Parathyroid adenoma (tissue), 2 donors: ENCODE measurements at regions not wholly inside any gene's neighbourhood (a gene's known extent, or its start where the extent isn't known, plus 50 kb on each side); places are given as distances from the start of the nearest gene placed in this dataset.

Experiments
- H2AFZ ChIP-seq: fragments of 300-600 bp; sonication (generic); one replicate; pipeline ENCODE4 v1.7.0; 2017; ENCODE audit warnings: antibody characterized with exemption, mild to moderate bottlenecking
- H3K27ac ChIP-seq: fragments of 300-600 bp; sonication (generic); one replicate; pipeline ENCODE4 v1.7.0; 2017
- H3K27me3 ChIP-seq: fragments of 300-600 bp; sonication (generic); one replicate; pipeline ENCODE4 v1.7.0; 2017; ENCODE audit warnings: low read length; ENCODE audit not compliant: control insufficient read depth, insufficient read depth
- H3K36me3 ChIP-seq: fragments of 300-600 bp; sonication (generic); one replicate; pipeline ENCODE4 v1.7.0; 2017; ENCODE audit warnings: low read length; ENCODE audit not compliant: control insufficient read depth, insufficient read depth
- H3K4me1 ChIP-seq: fragments of 300-600 bp; sonication (generic); one replicate; pipeline ENCODE4 v1.7.0; 2017; ENCODE audit warnings: control low read depth
- H3K4me2 ChIP-seq: fragments of 300-600 bp; sonication (generic); one replicate; pipeline ENCODE4 v1.7.0; 2017; ENCODE audit warnings: low read length
- H3K4me3 ChIP-seq: fragments of 300-600 bp; sonication (generic); one replicate; pipeline ENCODE4 v1.7.0; 2017; ENCODE audit warnings: low read depth, low read length
- H3K79me2 ChIP-seq: fragments of 300-600 bp; sonication (generic); one replicate; pipeline ENCODE4 v1.7.0; 2017; ENCODE audit warnings: control low read depth
- H3K9ac ChIP-seq: fragments of 300-600 bp; sonication (generic); one replicate; pipeline ENCODE4 v1.7.0; 2017; ENCODE audit warnings: mild to moderate bottlenecking
- H3K9me3 ChIP-seq: fragments of 300-600 bp; sonication (generic); one replicate; pipeline ENCODE4 v1.7.0; 2017; ENCODE audit warnings: low read length; ENCODE audit not compliant: control insufficient read depth
- CTCF ChIP-seq: fragments of 300-600 bp; sonication (generic); IDR thresholded peaks from one replicate; pipeline ENCODE4 v1.7.0; 2017; ENCODE audit warnings: antibody characterized with exemption, mild to moderate bottlenecking
- donor health status: primary hyperparathyroidism.

GRCh38 chr16:86059253-86060171, 160.6 kb downstream of the IRF8 start:
- H3K4me3 ChIP-seq, result no peak overlapping the region
- H3K27ac ChIP-seq, result no peak overlapping the region
- H3K27me3 ChIP-seq, result no peaks in the 10 kb centered on the region
- no peaks in the 10 kb centered on the region for H3K36me3 ChIP-seq
- no peaks in the 10 kb centered on the region for H3K4me1 ChIP-seq
- H2AFZ ChIP-seq, result no peak overlapping the region
- H3K4me2 ChIP-seq, result no peak overlapping the region
- TF ChIP-seq CTCF, result no peak
- H3K9me3 ChIP-seq, result no peaks in the 10 kb centered on the region
- H3K9ac ChIP-seq, result no peak overlapping the region
- H3K79me2 ChIP-seq, result no peaks in the 10 kb centered on the region

- Histone ChIP-seq H3K36me3 (no peaks in the 10 kb centered on the region), H3K4me3 (no peak overlapping the region), H3K4me1 (no peaks in the 10 kb centered on the region), H3K9me3 (no peaks in the 10 kb centered on the region), H3K4me2 (no peak overlapping the region), H3K27ac (no peak overlapping the region), H2AFZ (no peak overlapping the region), H3K9ac (no peak overlapping the region), H3K27me3 (no peaks in the 10 kb centered on the region), H3K79me2 (no peaks in the 10 kb centered on the region)
- TF ChIP-seq CTCF, result no peak
Measured at GRCh38 chr16:86060381-86061317, 161.7 kb downstream of the IRF8 start.

- Histone ChIP-seq H3K4me1 (no peaks in the 10 kb centered on the region), H3K9me3 (no peaks in the 10 kb centered on the region), H3K4me2 (no peak overlapping the region), H3K4me3 (no peak overlapping the region), H3K36me3 (no peaks in the 10 kb centered on the region), H3K27me3 (no peaks in the 10 kb centered on the region), H2AFZ (no peak overlapping the region), H3K79me2 (no peaks in the 10 kb centered on the region), H3K9ac (no peak overlapping the region), H3K27ac (no peak overlapping the region)
- no peak for TF ChIP-seq CTCF
Measured at GRCh38 chr16:86061318-86061695, 162.3 kb downstream of the IRF8 start.

GRCh38 chr16:86061721-86062120, 162.8 kb downstream of the IRF8 start:
- no peaks in the 10 kb centered on the region for H3K4me1 ChIP-seq
- H3K9me3 ChIP-seq, result no peaks in the 10 kb centered on the region
- no peak overlapping the region for H2AFZ ChIP-seq
- no peaks in the 10 kb centered on the region for H3K27me3 ChIP-seq
- H3K9ac ChIP-seq, result no peak overlapping the region
- H3K4me2 ChIP-seq, result no peak overlapping the region
- no peak for TF ChIP-seq CTCF
- H3K36me3 ChIP-seq, result no peaks in the 10 kb centered on the region
- no peaks in the 10 kb centered on the region for H3K79me2 ChIP-seq
- H3K4me3 ChIP-seq, result no peak overlapping the region
- H3K27ac ChIP-seq, result no peak overlapping the region
